ENCODE measurements at regions not wholly inside any gene's neighbourhood (a gene's known extent, or its start where the extent isn't known, plus 50 kb on each side); places are given as distances from the start of the nearest gene placed in this dataset.
"Not testable (repeated sequence)": the region's sequence is repeated elsewhere in the genome, so short reads cannot be mapped to it uniquely, and the experiment has no call there.

DNA sequence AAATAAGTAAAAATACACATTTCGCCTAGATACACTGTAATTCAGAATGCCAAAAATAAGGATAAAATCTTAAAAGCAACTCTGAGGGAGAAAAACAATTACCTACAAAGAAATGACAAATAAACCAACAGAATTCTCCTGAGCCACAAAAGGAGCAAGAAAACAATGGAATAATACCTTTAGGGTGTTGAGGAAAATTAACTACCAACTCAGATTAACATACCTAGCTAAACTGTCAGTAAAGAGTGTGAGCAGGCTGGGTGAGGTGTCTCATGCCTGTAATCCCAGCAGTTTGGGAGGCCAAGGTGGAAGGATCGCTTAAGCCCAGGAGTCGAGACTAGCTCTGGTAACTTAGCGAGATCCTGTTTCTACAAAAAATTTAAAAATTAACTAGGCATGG is 81.5 kb downstream of the C9orf50 start:
- H3K9me3 ChIP-seq (ENCODE audit: control insufficient read depth, insufficient read depth, low read depth, low read length), result no peaks in the 10 kb centered on the region
- TF ChIP-seq, protein P1, sequence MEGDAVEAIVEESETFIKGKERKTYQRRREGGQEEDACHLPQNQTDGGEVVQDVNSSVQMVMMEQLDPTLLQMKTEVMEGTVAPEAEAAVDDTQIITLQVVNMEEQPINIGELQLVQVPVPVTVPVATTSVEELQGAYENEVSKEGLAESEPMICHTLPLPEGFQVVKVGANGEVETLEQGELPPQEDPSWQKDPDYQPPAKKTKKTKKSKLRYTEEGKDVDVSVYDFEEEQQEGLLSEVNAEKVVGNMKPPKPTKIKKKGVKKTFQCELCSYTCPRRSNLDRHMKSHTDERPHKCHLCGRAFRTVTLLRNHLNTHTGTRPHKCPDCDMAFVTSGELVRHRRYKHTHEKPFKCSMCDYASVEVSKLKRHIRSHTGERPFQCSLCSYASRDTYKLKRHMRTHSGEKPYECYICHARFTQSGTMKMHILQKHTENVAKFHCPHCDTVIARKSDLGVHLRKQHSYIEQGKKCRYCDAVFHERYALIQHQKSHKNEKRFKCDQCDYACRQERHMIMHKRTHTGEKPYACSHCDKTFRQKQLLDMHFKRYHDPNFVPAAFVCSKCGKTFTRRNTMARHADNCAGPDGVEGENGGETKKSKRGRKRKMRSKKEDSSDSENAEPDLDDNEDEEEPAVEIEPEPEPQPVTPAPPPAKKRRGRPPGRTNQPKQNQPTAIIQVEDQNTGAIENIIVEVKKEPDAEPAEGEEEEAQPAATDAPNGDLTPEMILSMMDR (conservative IDR thresholded peaks at IDR 0.05 in 1 of 2, IDR thresholded peaks at IDR 0.05 in 1 of 2; ENCODE audit: low read depth in 1 of 2, low read length in 2 of 2), result no peak
- TF ChIP-seq EZH2 (IDR thresholded peaks at IDR 0.05; ENCODE audit: low read length, missing control alignments), result no peak
- H2AFZ ChIP-seq (ENCODE audit: low read length), result no peak overlapping the region
- no peaks in the 10 kb centered on the region for H3K36me3 ChIP-seq (ENCODE audit: control insufficient read depth, insufficient read depth, low read length)
- no peak overlapping the region for H3K27ac ChIP-seq (ENCODE audit: insufficient read depth, low read length)
- H3K4me2 ChIP-seq (ENCODE audit: extremely low read depth, insufficient read depth, low read length), result no peak overlapping the region
- H3K9ac ChIP-seq (ENCODE audit: insufficient read depth, low read length), result no peak overlapping the region
- no peaks in the 10 kb centered on the region for H4K20me1 ChIP-seq (ENCODE audit: control insufficient read depth, extremely low read depth, insufficient read depth, low read length)
- DNase-seq (ENCODE audit: low read depth in 2 of 2), result no peak
- H3K4me3 ChIP-seq (replicated peaks in 1 of 4; ENCODE audit: control extremely low read depth in 1 of 4, insufficient read depth in 1 of 4, low read depth in 3 of 4, low read length in 4 of 4), result no peak overlapping the region
- no peaks in the 10 kb centered on the region for H3K79me2 ChIP-seq (ENCODE audit: control insufficient read depth, insufficient read depth, low read length)
- H3K4me1 ChIP-seq (ENCODE audit: control insufficient read depth, extremely low read depth, insufficient read depth, low read length), result no peaks in the 10 kb centered on the region
- H3K27me3 ChIP-seq (ENCODE audit: control insufficient read depth, insufficient read depth, low read length), result no peaks in the 10 kb centered on the region

DNA sequence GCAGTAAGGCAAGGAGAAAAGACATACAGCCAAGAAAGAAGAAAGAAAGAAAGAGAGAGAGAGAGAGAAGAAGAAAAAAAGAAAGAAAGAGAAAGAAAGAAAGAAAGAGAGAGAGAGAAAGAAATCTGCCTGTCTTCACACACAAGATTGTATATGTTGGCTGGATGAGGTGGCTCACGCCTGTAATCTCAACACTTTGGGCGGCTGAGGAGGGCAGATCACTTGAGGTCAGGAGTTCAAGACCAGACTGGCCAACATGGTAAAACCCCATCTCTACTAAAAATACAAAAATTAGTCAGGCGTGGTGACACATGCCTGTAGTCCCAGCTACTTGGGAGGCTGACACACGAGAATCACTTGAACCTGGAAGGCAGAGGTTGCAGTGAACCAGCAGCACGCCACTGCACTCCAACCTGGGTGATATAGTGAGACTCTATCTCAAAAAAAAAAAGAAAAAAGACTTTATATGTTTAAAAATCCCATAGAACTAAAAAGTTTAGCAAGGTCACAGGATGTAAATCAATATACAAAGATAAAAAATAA is 89.0 kb downstream of the C9orf50 start:
- H3K36me3 ChIP-seq (ENCODE audit: control insufficient read depth, insufficient read depth, low read length); H3K4me3 ChIP-seq (replicated peaks in 1 of 4; ENCODE audit: control extremely low read depth in 1 of 4, insufficient read depth in 1 of 4, low read depth in 3 of 4, low read length in 4 of 4); H3K27me3 ChIP-seq (ENCODE audit: control insufficient read depth, insufficient read depth, low read length); H3K27ac ChIP-seq (ENCODE audit: insufficient read depth, low read length); H4K20me1 ChIP-seq (ENCODE audit: control insufficient read depth, extremely low read depth, insufficient read depth, low read length); H3K4me1 ChIP-seq (ENCODE audit: control insufficient read depth, extremely low read depth, insufficient read depth, low read length); H2AFZ ChIP-seq (ENCODE audit: low read length); H3K9me3 ChIP-seq (ENCODE audit: control insufficient read depth, insufficient read depth, low read depth, low read length); H3K4me2 ChIP-seq (ENCODE audit: extremely low read depth, insufficient read depth, low read length); DNase-seq (ENCODE audit: low read depth in 2 of 2); H3K79me2 ChIP-seq (ENCODE audit: control insufficient read depth, insufficient read depth, low read length); H3K9ac ChIP-seq (ENCODE audit: insufficient read depth, low read length): not testable (repeated sequence)

DNA sequence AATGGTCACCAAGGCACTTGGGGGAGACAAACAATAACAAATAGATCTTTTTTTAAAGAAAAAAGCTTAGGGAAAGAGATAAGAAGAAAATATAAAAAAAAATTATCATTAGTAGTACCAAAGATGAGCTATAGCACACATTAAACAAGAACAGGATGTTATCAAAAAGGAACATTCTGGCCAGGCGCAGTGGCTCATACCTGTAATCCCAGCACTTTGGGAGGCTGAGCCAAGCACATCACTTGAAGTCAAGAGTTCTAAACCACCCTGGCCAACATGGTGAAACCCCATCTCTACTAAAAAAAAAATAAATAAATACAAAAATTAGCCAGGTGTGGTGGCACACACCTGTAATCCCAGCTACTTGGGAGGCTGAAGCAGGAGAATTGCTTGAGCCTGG is 92.9 kb downstream of the C9orf50 start:
- H3K79me2 ChIP-seq (ENCODE audit: control insufficient read depth, insufficient read depth, low read length); H3K9me3 ChIP-seq (ENCODE audit: control insufficient read depth, insufficient read depth, low read depth, low read length); H4K20me1 ChIP-seq (ENCODE audit: control insufficient read depth, extremely low read depth, insufficient read depth, low read length); H2AFZ ChIP-seq (ENCODE audit: low read length); H3K4me2 ChIP-seq (ENCODE audit: extremely low read depth, insufficient read depth, low read length); H3K27me3 ChIP-seq (ENCODE audit: control insufficient read depth, insufficient read depth, low read length); H3K36me3 ChIP-seq (ENCODE audit: control insufficient read depth, insufficient read depth, low read length); H3K4me3 ChIP-seq (replicated peaks in 1 of 4; ENCODE audit: control extremely low read depth in 1 of 4, insufficient read depth in 1 of 4, low read depth in 3 of 4, low read length in 4 of 4); H3K9ac ChIP-seq (ENCODE audit: insufficient read depth, low read length); DNase-seq (ENCODE audit: low read depth in 2 of 2); H3K4me1 ChIP-seq (ENCODE audit: control insufficient read depth, extremely low read depth, insufficient read depth, low read length); H3K27ac ChIP-seq (ENCODE audit: insufficient read depth, low read length): not testable (repeated sequence)

DNA sequence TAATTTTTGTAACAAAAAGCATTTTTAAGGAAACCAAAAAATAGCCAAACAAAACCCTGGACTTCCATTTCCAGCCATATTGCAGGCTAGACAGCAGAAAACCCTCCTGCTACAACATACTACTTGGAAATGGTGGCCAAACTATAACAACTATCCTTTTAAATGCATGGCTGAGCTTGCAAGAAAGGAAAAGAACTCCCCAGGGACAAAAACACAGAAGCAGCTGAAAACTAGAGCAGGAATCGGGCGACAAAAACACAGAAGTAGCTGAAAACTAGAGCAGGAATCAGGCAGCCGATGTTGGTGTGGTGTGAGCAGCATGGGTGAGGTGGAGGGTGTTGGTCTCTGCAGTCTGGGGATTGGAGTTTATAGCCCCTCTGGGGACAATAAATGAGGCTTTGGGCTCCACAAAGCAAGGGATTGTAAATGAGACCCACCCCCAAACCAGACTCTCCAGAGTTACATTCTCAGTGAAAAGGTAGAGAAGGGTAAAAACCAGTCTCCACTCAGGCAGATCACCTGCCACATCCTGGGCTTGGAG is 95.2 kb downstream of the C9orf50 start:
- TF ChIP-seq, protein P1 (conservative IDR thresholded peaks at IDR 0.05 in 1 of 2, IDR thresholded peaks at IDR 0.05 in 1 of 2; ENCODE audit: low read depth in 1 of 2, low read length in 2 of 2), result no peak
- H3K4me2 ChIP-seq (ENCODE audit: extremely low read depth, insufficient read depth, low read length), result no peak overlapping the region
- no peaks in the 10 kb centered on the region for H3K36me3 ChIP-seq (ENCODE audit: control insufficient read depth, insufficient read depth, low read length)
- DNase-seq (ENCODE audit: low read depth in 2 of 2), result no peak
- no peak overlapping the region for H3K9ac ChIP-seq (ENCODE audit: insufficient read depth, low read length)
- H4K20me1 ChIP-seq (ENCODE audit: control insufficient read depth, extremely low read depth, insufficient read depth, low read length), result no peaks in the 10 kb centered on the region
- no peak overlapping the region for H2AFZ ChIP-seq (ENCODE audit: low read length)
- no peaks in the 10 kb centered on the region for H3K9me3 ChIP-seq (ENCODE audit: control insufficient read depth, insufficient read depth, low read depth, low read length)
- H3K27me3 ChIP-seq (ENCODE audit: control insufficient read depth, insufficient read depth, low read length), result peaks cover 2% of the 10 kb centered on the region
- no peak overlapping the region for H3K4me3 ChIP-seq (replicated peaks in 1 of 4; ENCODE audit: control extremely low read depth in 1 of 4, insufficient read depth in 1 of 4, low read depth in 3 of 4, low read length in 4 of 4)
- H3K79me2 ChIP-seq (ENCODE audit: control insufficient read depth, insufficient read depth, low read length), result no peaks in the 10 kb centered on the region
- no peak overlapping the region for H3K27ac ChIP-seq (ENCODE audit: insufficient read depth, low read length)
- H3K4me1 ChIP-seq (ENCODE audit: control insufficient read depth, extremely low read depth, insufficient read depth, low read length), result no peaks in the 10 kb centered on the region

Measured in fibroblast of lung (primary cell).